ENCODE measurements at regions not wholly inside any gene's neighbourhood (a gene's known extent, or its start where the extent isn't known, plus 50 kb on each side); places are given as distances from the start of the nearest gene placed in this dataset.
"Not testable (repeated sequence)": the region's sequence is repeated elsewhere in the genome, so short reads cannot be mapped to it uniquely, and the experiment has no call there.

- DNase-seq, result no peak
These were observed 273.8 kb downstream of the RPS6KC1 start for GRCh38 chr1:213324859-213325258.

- no peak for DNase-seq
These were observed 274.4 kb downstream of the RPS6KC1 start for GRCh38 chr1:213325482-213325881.

- no peak for DNase-seq
These were observed 275.4 kb downstream of the RPS6KC1 start for GRCh38 chr1:213326281-213327016.

GRCh38 chr1:213327017-213327667 is 276.1 kb downstream of the RPS6KC1 start:
- no peak for DNase-seq

GRCh38 chr1:213329406-213330008 is 278.5 kb downstream of the RPS6KC1 start:
- DNase-seq, result no peak

GRCh38 chr1:213330281-213330680 is 279.2 kb downstream of the RPS6KC1 start:
- no peak for DNase-seq

GRCh38 chr1:213331631-213332175 is 280.7 kb downstream of the RPS6KC1 start:
- no peak for DNase-seq

- DNase-seq, result no peak
These were observed 281.4 kb downstream of the RPS6KC1 start for GRCh38 chr1:213332491-213332890.

- no peak for DNase-seq
These were observed 282.1 kb downstream of the RPS6KC1 start for GRCh38 chr1:213333121-213333520.

GRCh38 chr1:213335084-213335483 is 284.0 kb downstream of the RPS6KC1 start:
- DNase-seq, result peak; percentile 45

- no peak for DNase-seq
These were observed 286.1 kb downstream of the RPS6KC1 start for GRCh38 chr1:213337025-213337678.

GRCh38 chr1:213340593-213340992 is 289.6 kb downstream of the RPS6KC1 start:
- DNase-seq, result no peak

GRCh38 chr1:213345621-213346020 is 294.6 kb downstream of the RPS6KC1 start:
- DNase-seq, result no peak

GRCh38 chr1:213357403-213357802 is 306.4 kb downstream of the RPS6KC1 start:
- no peak for DNase-seq

GRCh38 chr1:213358368-213358767 is 307.3 kb downstream of the RPS6KC1 start:
- DNase-seq, result not testable (repeated sequence)

GRCh38 chr1:213362598-213362997 is 311.6 kb downstream of the RPS6KC1 start:
- DNase-seq, result no peak

- no peak for DNase-seq
These were observed 315.2 kb downstream of the RPS6KC1 start for GRCh38 chr1:213366141-213366831.

- no peak for DNase-seq
These were observed 318.4 kb downstream of the RPS6KC1 start for GRCh38 chr1:213369465-213369864.

GRCh38 chr1:213370523-213370922 is 319.5 kb downstream of the RPS6KC1 start:
- no peak for DNase-seq

- DNase-seq, result no peak
These were observed 320.4 kb downstream of the RPS6KC1 start for GRCh38 chr1:213371525-213371846.

GRCh38 chr1:213371847-213372619 is 321.0 kb downstream of the RPS6KC1 start:
- DNase-seq, result peak; percentile 62

GRCh38 chr1:213374369-213374768 is 323.3 kb downstream of the RPS6KC1 start:
- DNase-seq, result peak; percentile 16

All from NCI-H510A (cell line).